ENCODE measurements at regions not wholly inside any gene's neighbourhood (a gene's known extent, or its start where the extent isn't known, plus 50 kb on each side); places are given as distances from the start of the nearest gene placed in this dataset.

GRCh38 chr15:35768949-35769348, 223.0 kb upstream of the DPH6 start:
- no peak for TF ChIP-seq CTCF (IDR thresholded peaks at IDR 0.05 in 4 of 5, conservative IDR thresholded peaks at IDR 0.05 in 1 of 5)
- no peak for TF ChIP-seq POLR2A (IDR thresholded peaks at IDR 0.05)
